ENCODE measurements at regions not wholly inside any gene's neighbourhood (a gene's known extent, or its start where the extent isn't known, plus 50 kb on each side); places are given as distances from the start of the nearest gene placed in this dataset.

- H3K36me3 Mint-ChIP-seq: no peaks in the 10 kb centered on the region
- no peak overlapping the region for H3K27ac Mint-ChIP-seq
- no peak overlapping the region for H3K4me3 Mint-ChIP-seq
- H3K27me3 Mint-ChIP-seq: no peaks in the 10 kb centered on the region
- peaks cover 8% of the 10 kb centered on the region for H3K9me3 Mint-ChIP-seq
- no peaks in the 10 kb centered on the region for H3K4me1 Mint-ChIP-seq
- ATAC-seq: no peak
Measured at GRCh38 chr14:83120187-83120586, 1586.5 kb upstream of the SEL1L start.

DNA sequence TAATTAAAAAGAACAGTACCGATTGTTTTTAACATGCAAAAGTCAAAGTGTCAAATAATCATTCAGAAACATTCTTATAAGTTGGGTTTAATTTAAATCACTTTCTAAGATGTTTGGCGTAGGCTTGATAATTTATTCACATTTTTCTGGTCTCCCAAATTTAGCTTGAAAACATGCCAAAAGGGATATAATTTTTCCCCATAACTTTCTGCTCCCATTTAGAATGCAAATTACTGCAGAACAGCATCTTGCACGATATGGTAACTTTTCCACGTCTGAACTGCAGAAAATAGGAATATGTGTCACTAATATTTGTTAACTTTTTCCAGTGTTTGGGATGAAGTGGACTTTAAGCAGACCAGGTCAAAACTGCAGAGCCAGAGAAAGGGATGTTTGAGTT, 1592.4 kb upstream of the SEL1L start:
- ATAC-seq: no peak
- no peaks in the 10 kb centered on the region for H3K27me3 Mint-ChIP-seq
- H3K36me3 Mint-ChIP-seq: no peaks in the 10 kb centered on the region
- H3K4me3 Mint-ChIP-seq: no peak overlapping the region
- peaks cover 16% of the 10 kb centered on the region for H3K9me3 Mint-ChIP-seq
- H3K27ac Mint-ChIP-seq: no peak overlapping the region
- H3K4me1 Mint-ChIP-seq: no peaks in the 10 kb centered on the region

DNA sequence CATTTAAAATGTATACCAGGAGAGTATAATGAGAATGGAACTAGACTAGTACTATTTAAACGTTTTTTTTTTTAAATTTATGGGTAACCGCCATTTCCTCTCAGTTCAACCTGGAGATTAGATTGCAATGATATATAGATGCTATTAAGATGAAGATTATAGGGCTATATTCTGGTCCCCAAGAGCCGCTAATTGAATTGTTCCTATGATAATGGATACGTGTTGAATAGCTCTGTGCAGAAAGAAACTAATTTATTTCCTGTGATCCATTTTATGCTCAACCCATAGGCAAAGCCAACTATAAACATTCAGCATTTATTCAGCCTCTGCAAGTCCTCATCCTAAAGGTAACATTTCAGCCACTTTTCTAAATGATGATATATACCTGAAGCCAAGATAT, 1595.1 kb upstream of the SEL1L start:
- Mint-ChIP-seq H3K27ac (no peak overlapping the region), H3K36me3 (no peaks in the 10 kb centered on the region)

GRCh38 chr14:83129496-83129895, 1595.8 kb upstream of the SEL1L start:
- Mint-ChIP-seq H3K27me3 (no peaks in the 10 kb centered on the region), H3K4me1 (no peaks in the 10 kb centered on the region), H3K4me3 (no peak overlapping the region), H3K36me3 (no peaks in the 10 kb centered on the region), H3K9me3 (peaks cover 16% of the 10 kb centered on the region), H3K27ac (no peak overlapping the region)
- ATAC-seq: no peak

More for the DNA sequence above, 1595.1 kb upstream of the SEL1L start:
- no peak for ATAC-seq
- no peaks in the 10 kb centered on the region for H3K4me1 Mint-ChIP-seq
- H3K9me3 Mint-ChIP-seq: peaks cover 16% of the 10 kb centered on the region
- H3K27me3 Mint-ChIP-seq: no peaks in the 10 kb centered on the region
- H3K4me3 Mint-ChIP-seq: no peak overlapping the region

- Mint-ChIP-seq H3K27me3 (no peaks in the 10 kb centered on the region), H3K4me3 (no peak overlapping the region), H3K9me3 (peaks cover 12% of the 10 kb centered on the region), H3K4me1 (no peaks in the 10 kb centered on the region), H3K27ac (no peak overlapping the region), H3K36me3 (no peaks in the 10 kb centered on the region)
- ATAC-seq: no peak
Measured at GRCh38 chr14:83133981-83134645, 1600.5 kb upstream of the SEL1L start.

DNA sequence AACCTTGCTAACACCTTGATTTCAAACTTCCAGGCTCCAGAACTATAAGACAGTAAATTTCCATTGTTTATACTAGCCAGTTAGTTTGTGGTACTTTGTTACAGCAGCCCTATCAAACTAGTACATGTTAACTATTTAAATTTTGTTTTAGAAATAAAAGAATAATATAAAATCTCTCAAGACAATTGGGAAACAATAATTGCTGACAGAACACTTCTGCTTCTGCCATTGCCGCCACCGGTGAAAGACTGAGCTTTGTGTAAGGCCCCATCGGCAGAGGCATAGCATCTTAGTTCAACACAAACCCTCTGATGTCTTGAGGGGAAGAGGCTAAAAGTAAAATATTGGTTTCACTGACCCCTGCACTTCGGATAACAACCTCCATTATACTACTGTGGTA, 1607.1 kb upstream of the SEL1L start:
- peaks cover 10% of the 10 kb centered on the region for H3K9me3 Mint-ChIP-seq
- H3K36me3 Mint-ChIP-seq: no peaks in the 10 kb centered on the region
- H3K27ac Mint-ChIP-seq: no peak overlapping the region
- H3K4me1 Mint-ChIP-seq: no peaks in the 10 kb centered on the region
- H3K27me3 Mint-ChIP-seq: no peaks in the 10 kb centered on the region
- H3K4me3 Mint-ChIP-seq: no peak overlapping the region
- no peak for ATAC-seq

- H3K9me3 Mint-ChIP-seq: peaks cover 16% of the 10 kb centered on the region
- H3K36me3 Mint-ChIP-seq: no peaks in the 10 kb centered on the region
- H3K27me3 Mint-ChIP-seq: no peaks in the 10 kb centered on the region
- H3K4me1 Mint-ChIP-seq: no peaks in the 10 kb centered on the region
- H3K27ac Mint-ChIP-seq: no peak overlapping the region
- no peak for ATAC-seq
- no peak overlapping the region for H3K4me3 Mint-ChIP-seq
Measured at GRCh38 chr14:83147006-83147405, 1613.4 kb upstream of the SEL1L start.

DNA sequence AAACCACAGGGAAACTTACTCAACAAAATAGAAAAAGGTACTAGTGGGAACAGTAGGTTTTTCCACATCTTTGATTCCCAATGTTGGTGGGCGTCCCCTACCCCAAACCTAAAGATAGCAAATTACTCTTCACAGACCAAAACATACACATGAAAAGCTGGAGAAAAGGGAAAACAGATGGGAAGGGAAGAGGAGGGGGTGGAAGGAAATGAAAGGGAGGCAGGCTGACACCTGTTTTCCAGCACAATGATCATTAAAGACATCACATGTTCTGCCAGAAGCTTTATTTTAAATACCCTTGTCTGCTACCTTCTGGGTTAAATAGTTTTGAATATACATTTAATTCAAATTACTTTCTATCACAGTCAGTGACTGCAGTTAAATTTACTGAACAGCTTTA, 1617.9 kb upstream of the SEL1L start:
- H3K36me3 Mint-ChIP-seq: no peaks in the 10 kb centered on the region
- no peak for ATAC-seq
- no peak overlapping the region for H3K27ac Mint-ChIP-seq
- no peak overlapping the region for H3K4me3 Mint-ChIP-seq
- H3K9me3 Mint-ChIP-seq: peaks cover 11% of the 10 kb centered on the region
- H3K4me1 Mint-ChIP-seq: no peaks in the 10 kb centered on the region
- H3K27me3 Mint-ChIP-seq: no peaks in the 10 kb centered on the region

- Mint-ChIP-seq H3K27me3 (no peaks in the 10 kb centered on the region), H3K36me3 (no peaks in the 10 kb centered on the region), H3K27ac (no peak overlapping the region), H3K4me3 (no peak overlapping the region), H3K9me3 (peaks cover 8% of the 10 kb centered on the region), H3K4me1 (no peaks in the 10 kb centered on the region)
- ATAC-seq: no peak
Measured at GRCh38 chr14:83153081-83153480, 1619.4 kb upstream of the SEL1L start.

GRCh38 chr14:83162361-83162929, 1628.8 kb upstream of the SEL1L start:
- no peak for ATAC-seq
- Mint-ChIP-seq H3K27ac (no peak overlapping the region), H3K27me3 (no peaks in the 10 kb centered on the region), H3K9me3 (no peaks in the 10 kb centered on the region), H3K4me1 (no peaks in the 10 kb centered on the region), H3K4me3 (no peak overlapping the region), H3K36me3 (no peaks in the 10 kb centered on the region)

- Mint-ChIP-seq H3K9me3 (no peaks in the 10 kb centered on the region), H3K27ac (no peak overlapping the region), H3K4me1 (no peaks in the 10 kb centered on the region), H3K36me3 (no peaks in the 10 kb centered on the region), H3K27me3 (no peaks in the 10 kb centered on the region), H3K4me3 (no peak overlapping the region)
- no peak for ATAC-seq
Measured at GRCh38 chr14:83163016-83163415, 1629.4 kb upstream of the SEL1L start.

- H3K27me3 Mint-ChIP-seq: no peaks in the 10 kb centered on the region
- ATAC-seq: no peak
- H3K4me3 Mint-ChIP-seq: no peak overlapping the region
- no peak overlapping the region for H3K27ac Mint-ChIP-seq
- no peaks in the 10 kb centered on the region for H3K36me3 Mint-ChIP-seq
- H3K9me3 Mint-ChIP-seq: no peaks in the 10 kb centered on the region
- no peaks in the 10 kb centered on the region for H3K4me1 Mint-ChIP-seq
Measured at GRCh38 chr14:83164016-83164415, 1630.4 kb upstream of the SEL1L start.

DNA sequence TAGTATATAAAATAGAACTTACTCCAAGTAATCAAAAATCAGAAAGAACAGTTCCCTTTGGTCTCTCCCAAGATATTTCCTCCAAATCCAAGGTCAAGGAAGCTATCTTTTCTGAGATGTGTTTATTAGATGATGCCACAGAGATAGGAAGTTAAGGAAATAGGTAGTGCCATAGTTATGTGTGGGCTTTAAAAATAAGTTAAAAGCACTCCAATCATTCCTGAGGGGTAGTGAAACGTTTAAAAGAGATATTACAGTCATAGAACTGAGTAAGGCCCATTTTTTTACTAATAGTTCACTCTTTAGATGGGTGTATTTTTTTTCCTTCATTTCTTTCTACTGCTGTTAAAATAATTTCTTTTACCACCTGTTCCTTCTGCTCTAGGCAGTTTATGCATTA, 1630.9 kb upstream of the SEL1L start:
- H3K4me1 Mint-ChIP-seq: no peaks in the 10 kb centered on the region
- H3K36me3 Mint-ChIP-seq: no peaks in the 10 kb centered on the region
- ATAC-seq: no peak
- H3K27ac Mint-ChIP-seq: no peak overlapping the region
- H3K9me3 Mint-ChIP-seq: no peaks in the 10 kb centered on the region
- no peaks in the 10 kb centered on the region for H3K27me3 Mint-ChIP-seq
- no peak overlapping the region for H3K4me3 Mint-ChIP-seq

DNA sequence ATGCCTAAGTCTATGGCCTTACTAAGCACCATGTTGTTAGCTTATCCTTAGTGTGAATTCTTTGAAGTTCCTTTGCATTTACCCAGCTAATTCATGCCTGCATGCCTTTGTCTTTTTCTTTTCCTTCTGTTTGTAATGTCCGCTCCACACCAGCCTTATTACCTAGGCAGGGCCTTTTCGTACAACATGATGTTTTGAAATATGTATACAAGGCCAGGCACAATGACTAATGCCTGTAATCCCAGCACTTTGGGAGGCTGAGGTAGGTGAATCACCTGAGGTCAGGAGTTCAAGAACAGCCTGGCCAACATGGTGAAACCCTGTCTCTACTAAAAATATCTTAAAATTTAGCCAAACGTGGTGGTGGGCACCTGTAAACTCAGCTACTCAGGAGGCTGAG, 1636.5 kb upstream of the SEL1L start:
- no peaks in the 10 kb centered on the region for H3K27me3 Mint-ChIP-seq
- H3K4me3 Mint-ChIP-seq: no peak overlapping the region
- no peaks in the 10 kb centered on the region for H3K36me3 Mint-ChIP-seq
- no peak overlapping the region for H3K27ac Mint-ChIP-seq
- H3K9me3 Mint-ChIP-seq: peaks cover 6% of the 10 kb centered on the region
- no peak for ATAC-seq
- no peaks in the 10 kb centered on the region for H3K4me1 Mint-ChIP-seq

DNA sequence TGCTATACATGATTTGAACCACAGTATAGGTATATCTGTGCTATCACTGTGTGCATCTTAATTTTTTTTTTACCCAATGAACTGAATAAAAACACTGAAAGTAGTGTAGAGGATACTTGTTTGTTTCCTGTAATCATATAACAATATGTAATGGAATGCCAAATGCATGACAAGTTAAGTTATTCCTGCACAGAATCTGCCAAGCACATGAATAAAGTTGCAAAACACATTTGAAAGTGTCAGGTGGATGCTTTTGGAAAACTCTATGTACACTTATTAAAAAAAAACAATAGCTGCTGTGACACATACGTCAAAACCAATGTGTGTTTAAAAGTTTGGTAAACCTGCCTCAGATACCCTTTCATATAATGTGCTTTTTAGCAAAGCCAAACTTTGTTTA, 1638.1 kb upstream of the SEL1L start:
- Mint-ChIP-seq H3K4me1 (no peaks in the 10 kb centered on the region), H3K27ac (no peak overlapping the region), H3K9me3 (peaks cover 6% of the 10 kb centered on the region), H3K4me3 (no peak overlapping the region), H3K27me3 (no peaks in the 10 kb centered on the region), H3K36me3 (no peaks in the 10 kb centered on the region)
- no peak for ATAC-seq

GRCh38 chr14:83172363-83172762, 1638.7 kb upstream of the SEL1L start:
- Mint-ChIP-seq H3K27ac (no peak overlapping the region), H3K9me3 (peaks cover 6% of the 10 kb centered on the region)
- ATAC-seq: no peak

More at GRCh38 chr14:83172363-83172762, 1638.7 kb upstream of the SEL1L start:
- no peaks in the 10 kb centered on the region for H3K4me1 Mint-ChIP-seq
- no peaks in the 10 kb centered on the region for H3K27me3 Mint-ChIP-seq
- H3K4me3 Mint-ChIP-seq: no peak overlapping the region
- no peaks in the 10 kb centered on the region for H3K36me3 Mint-ChIP-seq

Measured in stimulated activated memory B cell treated with anti-CD40 and anti-IgM and Interleukin-4, amounts not matched to agents 10 μg/mL and 1 μg/mL and 100 μg/mL, for 72 hours (primary cell).